NCI-H510A (cell line): ENCODE measurements at regions not wholly inside any gene's neighbourhood (a gene's known extent, or its start where the extent isn't known, plus 50 kb on each side); places are given as distances from the start of the nearest gene placed in this dataset.

Experiments used
- DNase-seq: peaks from one replicate; lab custom pipeline; 2025; lab: John Stamatoyannopoulos, UW

DNA sequence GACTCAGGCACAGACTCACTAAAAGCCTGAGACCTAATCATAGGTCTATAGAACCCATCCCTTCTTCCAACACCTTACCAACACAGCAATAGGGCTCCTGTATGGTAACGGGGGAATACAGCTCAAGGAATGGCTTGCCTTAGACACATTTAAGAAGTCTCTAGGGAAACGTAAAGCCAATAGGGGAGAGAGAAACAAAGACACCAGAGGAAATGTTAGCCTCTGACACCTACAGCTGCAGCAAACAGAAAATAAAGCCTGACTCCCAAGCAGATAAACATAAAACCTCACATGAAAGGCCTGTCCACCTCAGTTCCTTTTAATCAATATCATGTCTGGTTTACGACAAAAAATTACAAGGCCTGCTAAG lies 51.1 kb upstream of the NCOA1 start:
- no peak for DNase-seq

DNA sequence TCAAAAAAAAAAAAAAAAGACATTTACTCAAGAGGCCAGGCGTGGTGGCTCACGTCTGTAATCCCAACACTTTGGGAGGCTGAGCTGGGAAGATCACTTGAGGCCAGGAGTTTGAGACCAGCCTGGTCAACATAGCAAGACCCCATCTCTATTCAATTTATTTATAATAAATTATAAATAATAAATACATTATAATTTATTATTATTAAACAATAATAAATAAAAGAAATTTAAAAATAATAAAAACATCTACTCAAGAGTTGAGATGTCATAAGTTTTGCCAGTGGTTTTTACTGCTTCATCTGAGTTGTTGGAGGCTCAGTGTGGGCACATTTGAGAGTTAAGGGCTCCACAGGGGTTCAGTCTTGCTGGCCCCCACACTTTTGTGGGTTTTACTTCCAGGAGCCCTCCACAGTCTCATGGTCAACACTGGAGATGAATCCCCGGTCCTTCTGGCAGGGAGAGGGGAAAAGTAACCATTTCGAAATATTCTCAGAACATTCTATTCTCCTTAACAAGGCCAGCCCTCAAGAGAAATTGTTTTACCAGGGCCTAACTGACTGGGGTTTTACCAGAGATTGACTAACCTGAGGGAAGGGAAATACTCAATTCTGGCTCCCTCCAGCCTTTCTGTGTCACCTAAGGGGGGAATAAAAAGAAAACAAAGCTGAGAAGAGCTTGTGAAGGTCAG lies 51.6 kb upstream of the NCOA1 start:
- no peak for DNase-seq

DNA sequence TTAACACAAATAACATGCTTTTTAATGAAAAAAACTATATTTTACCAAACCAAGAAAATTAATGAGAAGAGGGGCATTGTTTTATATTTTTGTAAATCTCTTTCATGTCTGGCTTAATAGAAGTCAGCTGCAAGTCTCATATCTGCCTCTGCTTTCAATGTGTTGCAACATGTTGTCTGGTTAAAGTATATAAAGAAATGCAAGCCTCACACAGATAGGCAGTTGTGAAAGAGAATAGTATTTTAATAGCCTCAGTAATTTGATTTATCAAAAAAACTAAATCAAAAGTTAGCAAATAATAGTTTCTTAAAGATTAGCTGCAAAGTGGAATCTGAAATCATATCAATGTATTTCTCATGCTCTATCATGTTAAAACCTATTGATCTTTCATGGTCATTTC lies 52.9 kb upstream of the NCOA1 start:
- no peak for DNase-seq

DNA sequence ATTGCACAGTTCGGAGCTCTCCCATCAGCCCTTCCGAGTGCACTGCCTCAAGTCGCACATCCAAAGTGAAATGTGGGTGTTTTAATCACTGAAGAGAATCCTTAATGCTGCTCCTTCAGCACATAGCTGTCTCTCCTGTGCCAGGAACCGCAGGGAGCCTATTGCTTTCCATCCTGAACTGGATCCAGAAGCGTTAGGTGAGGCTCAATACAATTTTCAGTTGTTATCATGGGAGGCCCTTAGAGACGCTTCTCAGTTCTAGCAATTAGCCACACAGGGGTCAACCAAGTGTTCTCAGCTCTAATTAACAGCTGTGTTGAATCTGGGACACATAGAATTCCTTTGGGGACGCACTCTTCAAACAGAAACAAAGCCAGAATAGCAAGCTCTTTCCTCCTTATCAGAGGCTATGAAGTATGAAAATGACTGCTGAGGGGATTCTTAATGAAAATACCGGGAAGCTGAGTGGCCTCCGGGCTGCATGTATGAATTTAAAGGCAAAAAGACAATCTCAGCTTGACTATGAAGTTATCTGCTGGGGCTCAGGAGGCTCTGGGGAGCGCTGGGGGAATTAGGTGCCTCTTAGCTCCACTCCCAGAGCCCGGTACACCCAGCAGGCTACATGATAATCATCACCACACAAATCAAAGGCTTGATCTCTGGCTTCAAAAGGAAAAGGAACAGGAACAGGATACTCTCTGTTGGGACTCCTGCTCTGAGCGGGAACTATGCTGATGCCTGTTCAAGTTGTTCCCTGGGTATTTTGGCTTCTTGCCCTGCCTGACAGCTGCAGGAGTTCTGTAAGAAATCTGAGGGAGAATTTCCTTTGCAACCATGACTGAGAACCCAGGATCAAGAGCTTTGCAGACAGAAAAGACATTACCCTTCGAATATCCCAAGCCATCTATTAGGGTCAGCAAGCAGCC lies 55.4 kb upstream of the NCOA1 start:
- DNase-seq = no peak

DNA sequence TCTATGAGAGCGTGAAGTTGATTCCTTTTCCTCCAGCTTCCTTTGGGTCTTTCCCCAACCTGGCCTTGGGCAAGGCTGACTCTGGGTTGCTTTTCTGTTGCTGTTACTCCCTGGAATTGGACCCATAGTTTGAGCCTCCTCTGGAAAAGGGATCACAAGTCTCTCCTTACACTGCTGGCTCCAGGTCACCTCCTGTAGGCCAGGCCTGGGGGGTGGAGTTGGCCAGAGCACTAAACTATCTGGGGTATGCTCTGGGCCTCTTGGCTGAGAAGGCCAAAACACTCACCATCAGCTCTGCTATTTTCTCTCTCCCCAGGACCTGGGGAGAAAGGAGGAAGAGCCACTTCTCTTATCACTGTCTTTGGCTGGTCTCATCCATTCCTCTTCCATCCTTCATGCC lies 56.5 kb upstream of the NCOA1 start:
- DNase-seq = no peak

DNA sequence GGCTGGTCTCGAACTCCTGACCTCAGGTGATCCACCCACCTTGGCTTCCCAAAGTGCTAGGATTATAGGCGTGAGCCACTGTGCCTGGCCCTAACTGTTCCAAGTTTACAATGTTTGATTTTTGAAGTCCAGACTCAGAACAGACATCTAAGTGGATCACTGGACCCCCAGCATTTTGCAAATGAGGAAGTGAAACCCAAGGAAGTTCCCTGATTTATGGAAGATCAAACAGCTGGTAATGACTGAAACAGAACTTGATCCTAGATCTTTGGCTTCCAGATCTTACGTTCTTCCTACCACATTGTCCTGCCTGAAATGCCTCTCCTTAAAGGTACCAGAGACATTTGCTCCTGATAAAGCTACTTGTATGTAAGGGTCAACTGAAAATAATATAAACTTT lies 58.3 kb upstream of the NCOA1 start:
- no peak for DNase-seq

DNA sequence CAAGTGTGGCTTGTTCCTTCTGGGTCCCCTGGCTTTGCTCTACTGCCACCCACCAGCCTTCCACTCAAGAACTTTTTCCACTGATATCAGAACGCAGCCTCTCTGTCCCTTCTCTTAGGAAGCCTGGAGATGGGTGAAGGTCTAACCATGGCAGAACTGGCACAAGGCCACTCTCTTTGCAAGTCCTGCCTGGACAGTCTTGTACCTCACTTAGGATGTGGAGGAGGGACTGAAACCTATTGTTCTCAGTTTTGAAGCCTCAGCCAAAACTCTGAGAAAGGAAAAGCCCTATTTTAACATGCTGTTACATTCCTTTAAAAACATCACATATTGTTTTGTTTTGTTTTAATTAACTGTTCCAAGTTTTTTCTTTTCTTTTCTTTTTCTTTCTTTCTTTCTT lies 58.9 kb upstream of the NCOA1 start:
- no peak for DNase-seq

DNA sequence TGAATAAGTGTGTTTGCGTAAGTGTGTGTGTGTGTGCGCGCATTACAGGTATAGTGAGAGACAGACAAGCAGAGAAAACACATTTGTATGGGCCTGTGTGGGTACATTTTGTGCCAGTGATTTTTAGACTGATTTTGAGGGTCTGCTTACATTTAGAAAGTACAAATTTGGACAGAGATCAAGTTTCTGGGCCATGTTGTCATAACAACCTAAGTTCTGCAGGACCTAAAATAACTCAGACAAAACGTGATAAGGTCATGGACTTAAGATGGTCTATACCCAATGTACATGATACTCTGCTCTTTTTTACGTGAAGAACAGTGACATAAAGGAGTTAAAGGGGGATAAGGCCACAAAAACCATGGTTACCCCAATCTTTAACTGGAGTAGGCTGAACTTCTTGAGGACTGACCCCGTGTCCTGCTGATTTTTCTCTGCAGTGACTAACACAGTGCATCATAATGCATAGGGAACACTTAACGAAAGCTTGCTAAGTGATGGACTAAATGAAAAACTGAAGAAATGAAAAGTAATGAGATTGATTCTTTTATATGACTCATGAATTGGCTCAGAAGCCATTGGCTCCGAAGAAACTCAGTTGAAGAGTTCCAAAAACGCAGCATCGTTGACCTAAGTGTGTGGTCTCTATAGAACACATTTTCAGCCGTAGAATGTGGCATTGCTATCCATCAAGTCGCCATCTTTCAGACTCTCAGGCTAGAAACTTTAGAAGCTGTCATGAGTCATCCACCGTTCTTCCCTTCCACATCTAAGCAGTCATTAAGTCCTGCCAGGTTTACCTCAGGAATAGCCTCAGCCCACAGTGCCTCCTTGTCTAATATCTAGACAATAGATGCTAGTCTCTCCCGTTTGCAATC lies 61.6 kb upstream of the NCOA1 start:
- DNase-seq = no peak

DNA sequence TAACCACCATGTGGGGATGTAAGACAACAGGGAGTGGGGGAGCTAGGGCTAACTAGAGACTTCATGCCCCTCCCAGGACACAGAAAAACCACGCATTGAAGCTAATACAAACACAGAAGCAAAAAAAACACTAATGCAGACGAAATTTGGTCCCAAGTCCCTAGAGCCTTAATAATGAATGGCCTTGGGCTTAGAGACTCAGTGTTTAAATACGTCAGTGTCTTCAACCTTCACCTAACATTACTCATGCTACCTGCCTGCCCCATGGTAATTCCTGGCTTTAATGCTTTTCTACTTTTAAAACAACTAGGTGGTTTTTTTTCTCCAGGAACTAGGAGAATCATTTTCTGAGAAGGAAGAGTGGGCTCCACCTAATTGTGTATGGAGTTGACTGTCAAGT lies 64.1 kb upstream of the ITSN2 start:
- DNase-seq = no peak

DNA sequence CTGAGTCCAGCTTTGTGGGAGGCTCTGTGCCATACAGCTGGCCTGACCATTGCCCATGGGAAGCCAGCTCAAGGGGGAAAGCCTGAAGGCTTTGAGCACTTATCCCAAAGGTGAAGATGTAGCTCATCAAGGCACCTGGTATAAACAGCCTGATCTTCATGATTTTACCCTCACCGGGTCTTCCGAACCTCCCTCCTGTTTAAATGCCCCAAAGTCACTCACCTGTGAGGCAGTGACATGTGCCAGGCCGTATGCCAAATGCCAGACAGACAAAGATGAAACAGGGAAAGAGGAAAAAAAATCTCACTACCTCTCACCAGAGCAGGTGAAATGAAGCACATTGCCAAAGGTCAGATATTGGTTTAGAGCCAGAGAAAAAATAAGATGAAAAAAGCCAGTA lies 62.8 kb upstream of the ITSN2 start:
- no peak for DNase-seq

DNA sequence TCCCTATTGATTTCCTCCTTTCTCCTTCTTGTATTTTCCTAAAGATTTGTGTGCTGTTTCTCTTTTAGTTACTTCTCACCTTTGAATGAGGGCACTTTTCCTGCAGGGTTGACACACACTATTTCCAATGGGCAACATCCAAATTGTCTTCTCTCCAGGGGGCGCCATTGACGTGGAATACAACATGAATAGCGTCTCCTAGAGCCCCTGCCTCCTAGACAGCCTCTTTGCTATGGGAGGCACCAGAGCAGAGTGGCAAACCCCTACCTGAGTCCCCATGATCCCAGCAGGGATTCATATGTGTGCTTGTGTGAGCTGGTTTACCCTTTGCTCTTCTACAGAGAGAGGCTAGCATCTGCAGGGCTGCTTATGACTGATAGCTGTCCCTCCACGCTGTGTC lies 61.3 kb upstream of the ITSN2 start:
- DNase-seq = peak; percentile 12

DNA sequence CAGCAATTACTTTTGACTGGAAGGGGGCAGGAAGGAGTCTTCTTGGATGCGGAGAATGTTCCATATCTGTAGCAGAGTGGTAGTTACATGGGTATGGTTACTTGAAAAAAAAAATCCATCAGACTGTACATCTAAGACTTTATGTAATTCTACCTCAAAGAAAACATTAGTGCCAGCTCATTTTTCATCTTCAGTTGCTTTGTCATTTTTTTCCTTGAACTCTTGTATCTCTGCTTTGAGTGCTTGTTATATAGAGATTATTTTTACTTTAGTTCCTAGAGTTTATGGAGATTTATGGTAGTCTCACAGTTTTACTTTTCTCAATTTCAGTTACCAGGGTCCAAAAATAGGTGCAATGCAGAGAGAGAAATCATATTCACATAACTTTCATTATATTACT lies 60.0 kb upstream of the ITSN2 start:
- DNase-seq = no peak

DNA sequence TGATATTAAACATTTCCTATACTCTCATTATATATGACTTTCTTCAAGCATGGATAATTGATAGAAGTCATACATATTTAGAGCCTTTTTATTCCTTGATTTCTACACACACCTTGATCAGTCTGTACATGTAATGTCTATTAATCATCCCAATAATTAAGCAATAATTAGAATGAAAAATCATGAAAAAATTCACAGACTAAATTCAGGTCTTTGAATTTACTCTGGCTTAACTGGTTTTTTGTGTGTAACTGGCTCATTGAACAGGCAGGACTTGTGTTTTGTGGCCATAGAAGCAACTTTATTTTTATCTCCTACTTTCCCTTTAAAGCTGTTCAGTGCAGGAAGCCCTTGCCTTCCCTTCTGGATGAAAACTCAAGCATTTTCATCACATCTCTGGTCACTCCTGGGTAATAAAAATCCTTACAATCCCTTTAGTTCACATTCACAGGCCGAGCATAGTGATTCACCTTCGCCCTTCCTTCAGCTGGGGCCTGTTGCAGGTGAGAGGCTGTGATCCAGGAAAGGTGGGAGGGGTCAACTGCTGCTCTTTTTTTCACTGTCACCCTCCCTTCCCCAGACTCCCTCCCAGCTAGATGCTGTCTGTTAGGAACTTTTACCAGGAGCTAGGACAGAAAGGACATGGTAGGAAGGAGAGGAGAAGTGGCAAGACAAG lies 58.0 kb upstream of the ITSN2 start:
- DNase-seq = no peak

DNA sequence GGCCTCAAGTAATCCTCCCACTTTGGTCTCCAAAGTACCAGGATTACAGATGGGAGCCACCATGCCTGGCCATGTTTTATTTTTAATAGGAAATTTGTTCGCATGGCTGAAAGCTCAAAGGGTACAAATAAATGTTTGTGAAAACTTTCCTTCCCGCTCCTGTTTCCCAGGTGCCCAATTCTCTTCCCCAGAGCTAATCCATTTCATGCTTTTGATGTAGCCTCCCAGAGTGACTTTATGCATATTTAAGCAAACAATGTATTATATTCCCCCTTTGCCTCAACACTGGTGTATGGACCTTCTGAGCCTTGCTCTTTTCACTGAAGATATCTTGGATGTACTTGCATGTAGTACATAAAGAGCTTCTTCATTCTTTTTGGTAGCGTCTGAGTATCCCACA lies 52.5 kb upstream of the ITSN2 start:
- no peak for DNase-seq

DNA sequence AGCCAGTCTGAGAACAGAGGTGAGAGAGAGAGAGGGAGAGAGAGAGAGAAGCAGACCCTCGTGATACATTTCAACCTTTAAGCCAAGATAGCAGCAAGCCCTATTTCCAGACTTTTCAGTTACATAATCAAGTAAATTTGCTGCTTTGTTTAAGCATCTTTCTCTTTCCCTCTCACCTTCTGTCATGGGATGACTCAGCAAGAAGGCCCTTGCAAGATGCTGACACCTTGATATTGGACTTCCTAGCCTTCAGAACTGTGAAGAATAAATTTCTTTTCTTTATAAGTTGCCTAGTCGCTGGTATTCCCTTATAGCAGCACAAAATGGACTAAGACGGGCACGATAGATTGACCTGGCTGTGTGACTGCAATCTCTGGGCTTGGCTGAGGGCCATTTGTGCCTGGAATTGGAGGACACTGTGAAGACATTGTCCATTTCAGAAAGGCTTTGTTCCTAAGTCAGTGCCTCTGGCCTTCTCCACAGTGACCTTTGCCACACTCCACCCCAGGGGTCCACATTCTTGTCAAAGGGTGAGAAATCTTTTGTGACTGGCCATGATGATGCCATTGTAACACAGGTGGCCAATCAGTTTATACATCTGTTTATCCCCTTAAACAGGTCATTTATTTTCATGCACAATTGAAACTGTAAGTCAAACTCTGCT lies 51.3 kb upstream of the ITSN2 start:
- DNase-seq = no peak

DNA sequence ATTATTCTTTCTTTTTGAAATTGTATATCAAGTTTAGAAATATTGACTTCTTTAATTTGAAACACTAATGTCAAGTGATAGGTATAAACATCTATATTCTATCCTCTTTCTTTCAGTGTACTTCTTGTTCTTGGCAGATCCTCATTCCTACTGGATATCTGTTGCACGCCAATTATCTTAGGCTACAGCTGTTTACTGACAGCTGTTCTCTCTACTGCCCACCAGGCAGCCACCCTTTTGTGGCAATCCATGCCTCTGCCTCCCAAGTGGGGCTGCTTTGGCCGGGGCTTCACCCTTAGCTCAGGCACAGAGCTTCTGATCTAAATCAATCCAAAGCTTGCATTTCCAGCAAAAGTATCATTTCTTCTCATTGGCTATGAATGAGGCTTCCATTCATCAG lies 50.6 kb upstream of the ITSN2 start:
- no peak for DNase-seq

DNA sequence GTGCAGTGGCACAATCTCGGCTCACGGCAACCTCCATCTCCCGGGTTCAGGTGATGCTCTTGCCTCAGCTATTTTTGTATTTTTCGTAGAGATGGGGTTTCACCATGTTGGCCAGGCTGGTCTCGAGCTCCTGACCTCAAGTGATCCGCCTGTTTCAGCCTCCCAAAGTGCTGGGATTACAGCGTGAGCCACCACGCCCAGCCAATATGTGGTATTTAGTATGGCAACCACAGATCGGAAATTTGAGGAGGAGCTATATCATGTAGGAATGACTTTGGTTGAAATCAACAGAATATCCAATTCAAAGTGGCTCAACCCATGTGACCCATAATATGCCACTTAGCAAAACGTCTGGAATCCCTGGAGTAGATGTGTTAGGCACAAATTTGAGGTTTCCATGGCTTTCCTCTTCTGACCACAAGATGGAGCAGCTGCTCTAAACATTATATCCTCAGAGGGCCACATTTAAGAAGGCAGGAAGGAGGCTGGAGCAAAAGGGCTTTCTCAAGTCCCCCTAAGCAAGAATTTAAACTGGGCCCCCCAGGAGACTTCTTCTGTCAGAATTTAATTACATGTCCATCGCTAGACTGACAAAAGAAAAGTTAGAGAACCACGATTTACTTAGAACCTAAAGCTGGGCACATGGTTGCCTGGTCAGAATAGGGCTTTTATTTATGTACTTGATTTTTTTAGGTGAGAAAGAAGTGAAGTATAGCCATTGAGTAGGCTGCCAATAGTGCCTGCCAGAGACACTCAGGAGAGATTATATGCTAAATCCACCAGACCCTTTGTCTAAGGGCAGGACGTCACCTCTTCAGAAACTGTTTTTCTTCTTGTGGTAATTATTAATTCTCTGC lies 49.6 kb upstream of the ITSN2 start:
- DNase-seq = peak; percentile 11
